ENCODE measurements at regions not wholly inside any gene's neighbourhood (a gene's known extent, or its start where the extent isn't known, plus 50 kb on each side); places are given as distances from the start of the nearest gene placed in this dataset.

DNA sequence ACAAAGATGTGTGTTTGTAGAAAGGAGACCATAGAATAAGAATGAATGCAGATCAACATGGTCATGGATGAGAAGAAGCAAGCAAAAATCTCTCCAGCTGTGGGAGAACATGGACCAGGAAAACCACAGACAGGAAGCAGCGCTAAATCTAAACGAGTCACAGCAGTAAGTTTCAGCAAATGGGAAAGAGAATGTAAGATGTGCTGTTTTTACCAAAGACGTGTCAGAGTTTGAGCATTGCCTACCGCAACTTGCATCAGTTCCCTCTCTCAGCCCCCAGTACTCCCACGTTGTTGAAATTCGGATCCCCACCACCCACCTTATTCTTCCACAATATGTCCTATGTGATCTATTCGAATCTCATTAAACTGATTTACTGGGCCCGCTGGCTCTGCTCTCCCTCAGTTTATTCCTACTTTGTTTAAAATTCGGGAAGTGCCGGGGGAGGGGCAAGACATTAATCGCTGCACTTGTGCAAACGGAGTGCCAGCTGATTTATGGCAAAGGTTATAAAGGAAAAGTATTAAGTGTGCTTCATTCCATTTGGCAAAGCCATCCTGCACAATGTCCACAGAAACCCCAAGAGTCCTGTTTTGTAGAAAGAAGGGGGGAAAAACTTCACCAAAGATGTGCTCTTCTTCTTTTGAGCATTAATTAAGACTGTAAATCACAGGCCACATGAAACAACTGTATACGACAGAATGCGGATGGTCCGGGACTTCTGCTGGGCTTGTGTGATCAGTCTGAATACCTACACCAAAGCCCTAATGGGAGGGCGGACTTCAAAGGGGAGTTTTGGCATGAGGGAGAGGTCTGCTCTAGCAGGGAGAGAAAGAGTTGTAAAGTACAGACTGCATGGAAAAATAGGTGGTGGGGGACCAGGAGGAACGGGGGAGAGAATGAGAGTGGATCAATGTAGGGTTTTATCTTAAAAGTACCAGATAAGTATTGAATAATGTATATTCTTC is 59.1 kb upstream of the PRDM1 start:
- Histone ChIP-seq H3K4me3 (ENCODE audit: insufficient read depth, low read length, poor library complexity, severe bottlenecking) (no peak overlapping the region), H2AFZ (ENCODE audit: low read depth, low read length, severe bottlenecking) (no peak overlapping the region), H3F3A (ENCODE audit: insufficient read depth) (no peaks in the 10 kb centered on the region), H3K9ac (ENCODE audit: low read length) (no peak overlapping the region), H3K9me3 (ENCODE audit: insufficient read depth, low read length) (no peaks in the 10 kb centered on the region), H3K27ac (ENCODE audit: low read depth, low read length) (no peak overlapping the region), H3K27me3 (ENCODE audit: low read length) (no peaks in the 10 kb centered on the region), H3K79me2 (ENCODE audit: insufficient read depth, low read length) (no peaks in the 10 kb centered on the region), H3K36me3 (ENCODE audit: low read length) (no peaks in the 10 kb centered on the region), H3K4me2 (ENCODE audit: low read depth, low read length, poor library complexity, severe bottlenecking) (no peak overlapping the region), H4K20me1 (ENCODE audit: low read depth, low read length) (no peaks in the 10 kb centered on the region), H3K9me2 (replicated peaks; ENCODE audit: insufficient read depth, low read length) (no peaks in the 10 kb centered on the region)
- no peak for TF ChIP-seq EZH2phosphoT487 (conservative IDR thresholded peaks at IDR 0.05; ENCODE audit: low read length)
- TF ChIP-seq, protein P1, sequence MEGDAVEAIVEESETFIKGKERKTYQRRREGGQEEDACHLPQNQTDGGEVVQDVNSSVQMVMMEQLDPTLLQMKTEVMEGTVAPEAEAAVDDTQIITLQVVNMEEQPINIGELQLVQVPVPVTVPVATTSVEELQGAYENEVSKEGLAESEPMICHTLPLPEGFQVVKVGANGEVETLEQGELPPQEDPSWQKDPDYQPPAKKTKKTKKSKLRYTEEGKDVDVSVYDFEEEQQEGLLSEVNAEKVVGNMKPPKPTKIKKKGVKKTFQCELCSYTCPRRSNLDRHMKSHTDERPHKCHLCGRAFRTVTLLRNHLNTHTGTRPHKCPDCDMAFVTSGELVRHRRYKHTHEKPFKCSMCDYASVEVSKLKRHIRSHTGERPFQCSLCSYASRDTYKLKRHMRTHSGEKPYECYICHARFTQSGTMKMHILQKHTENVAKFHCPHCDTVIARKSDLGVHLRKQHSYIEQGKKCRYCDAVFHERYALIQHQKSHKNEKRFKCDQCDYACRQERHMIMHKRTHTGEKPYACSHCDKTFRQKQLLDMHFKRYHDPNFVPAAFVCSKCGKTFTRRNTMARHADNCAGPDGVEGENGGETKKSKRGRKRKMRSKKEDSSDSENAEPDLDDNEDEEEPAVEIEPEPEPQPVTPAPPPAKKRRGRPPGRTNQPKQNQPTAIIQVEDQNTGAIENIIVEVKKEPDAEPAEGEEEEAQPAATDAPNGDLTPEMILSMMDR (IDR thresholded peaks at IDR 0.05; ENCODE audit: insufficient read depth, low read length, poor library complexity, severe bottlenecking), result no peak

- no peaks in the 10 kb centered on the region for H3K79me2 ChIP-seq (ENCODE audit: insufficient read depth, low read length)
- no peaks in the 10 kb centered on the region for H3K36me3 ChIP-seq (ENCODE audit: low read length)
- TF ChIP-seq EZH2phosphoT487 (conservative IDR thresholded peaks at IDR 0.05; ENCODE audit: low read length), result no peak
- TF ChIP-seq, protein P1 (IDR thresholded peaks at IDR 0.05; ENCODE audit: insufficient read depth, low read length, poor library complexity, severe bottlenecking), result no peak
- no peak overlapping the region for H3K9ac ChIP-seq (ENCODE audit: low read length)
- H3K4me2 ChIP-seq (ENCODE audit: low read depth, low read length, poor library complexity, severe bottlenecking), result no peak overlapping the region
- no peaks in the 10 kb centered on the region for H4K20me1 ChIP-seq (ENCODE audit: low read depth, low read length)
- H3K9me3 ChIP-seq (ENCODE audit: insufficient read depth, low read length), result no peaks in the 10 kb centered on the region
- no peak overlapping the region for H3K27ac ChIP-seq (ENCODE audit: low read depth, low read length)
- H3K4me3 ChIP-seq (ENCODE audit: insufficient read depth, low read length, poor library complexity, severe bottlenecking), result no peak overlapping the region
- H2AFZ ChIP-seq (ENCODE audit: low read depth, low read length, severe bottlenecking), result no peak overlapping the region
- H3K9me2 ChIP-seq (replicated peaks; ENCODE audit: insufficient read depth, low read length), result no peaks in the 10 kb centered on the region
- no peaks in the 10 kb centered on the region for H3K27me3 ChIP-seq (ENCODE audit: low read length)
- no peaks in the 10 kb centered on the region for H3F3A ChIP-seq (ENCODE audit: insufficient read depth)
These were observed 60.5 kb upstream of the PRDM1 start for GRCh38 chr6:106025655-106026054.

DNA sequence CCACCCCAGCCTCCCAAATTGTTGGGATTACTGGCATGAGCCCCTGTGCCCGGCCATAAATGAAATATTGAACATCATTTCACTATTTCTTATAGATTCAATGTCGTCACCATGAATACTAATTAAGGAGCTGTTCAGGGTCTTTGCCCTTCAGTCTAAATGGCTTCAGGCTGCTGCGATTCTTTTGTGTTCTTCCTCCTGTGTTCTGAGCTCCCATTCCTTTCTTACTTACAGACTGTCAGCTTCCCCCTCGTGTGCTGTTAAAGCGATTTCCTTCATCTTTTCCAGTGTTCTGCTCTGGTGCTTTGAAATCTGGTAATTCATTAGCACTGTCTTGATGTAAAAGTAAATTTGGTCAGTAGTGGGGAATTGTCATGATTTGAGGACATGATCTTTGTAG is 63.3 kb upstream of the PRDM1 start:
- Histone ChIP-seq H3K36me3 (ENCODE audit: low read length) (no peaks in the 10 kb centered on the region), H3K9me3 (ENCODE audit: insufficient read depth, low read length) (no peaks in the 10 kb centered on the region), H3K9ac (ENCODE audit: low read length) (no peak overlapping the region), H3K4me3 (ENCODE audit: insufficient read depth, low read length, poor library complexity, severe bottlenecking) (no peak overlapping the region), H3K27me3 (ENCODE audit: low read length) (no peaks in the 10 kb centered on the region), H3K79me2 (ENCODE audit: insufficient read depth, low read length) (no peaks in the 10 kb centered on the region), H3F3A (ENCODE audit: insufficient read depth) (no peaks in the 10 kb centered on the region), H4K20me1 (ENCODE audit: low read depth, low read length) (no peaks in the 10 kb centered on the region), H2AFZ (ENCODE audit: low read depth, low read length, severe bottlenecking) (no peak overlapping the region), H3K9me2 (replicated peaks; ENCODE audit: insufficient read depth, low read length) (no peaks in the 10 kb centered on the region), H3K27ac (ENCODE audit: low read depth, low read length) (no peak overlapping the region), H3K4me2 (ENCODE audit: low read depth, low read length, poor library complexity, severe bottlenecking) (no peak overlapping the region)
- no peak for TF ChIP-seq EZH2phosphoT487 (conservative IDR thresholded peaks at IDR 0.05; ENCODE audit: low read length)
- TF ChIP-seq, protein P1 (IDR thresholded peaks at IDR 0.05; ENCODE audit: insufficient read depth, low read length, poor library complexity, severe bottlenecking), result no peak
